ENCODE measurements at regions not wholly inside any gene's neighbourhood (a gene's known extent, or its start where the extent isn't known, plus 50 kb on each side); places are given as distances from the start of the nearest gene placed in this dataset.
"Not testable (repeated sequence)": the region's sequence is repeated elsewhere in the genome, so short reads cannot be mapped to it uniquely, and the experiment has no call there.

DNA sequence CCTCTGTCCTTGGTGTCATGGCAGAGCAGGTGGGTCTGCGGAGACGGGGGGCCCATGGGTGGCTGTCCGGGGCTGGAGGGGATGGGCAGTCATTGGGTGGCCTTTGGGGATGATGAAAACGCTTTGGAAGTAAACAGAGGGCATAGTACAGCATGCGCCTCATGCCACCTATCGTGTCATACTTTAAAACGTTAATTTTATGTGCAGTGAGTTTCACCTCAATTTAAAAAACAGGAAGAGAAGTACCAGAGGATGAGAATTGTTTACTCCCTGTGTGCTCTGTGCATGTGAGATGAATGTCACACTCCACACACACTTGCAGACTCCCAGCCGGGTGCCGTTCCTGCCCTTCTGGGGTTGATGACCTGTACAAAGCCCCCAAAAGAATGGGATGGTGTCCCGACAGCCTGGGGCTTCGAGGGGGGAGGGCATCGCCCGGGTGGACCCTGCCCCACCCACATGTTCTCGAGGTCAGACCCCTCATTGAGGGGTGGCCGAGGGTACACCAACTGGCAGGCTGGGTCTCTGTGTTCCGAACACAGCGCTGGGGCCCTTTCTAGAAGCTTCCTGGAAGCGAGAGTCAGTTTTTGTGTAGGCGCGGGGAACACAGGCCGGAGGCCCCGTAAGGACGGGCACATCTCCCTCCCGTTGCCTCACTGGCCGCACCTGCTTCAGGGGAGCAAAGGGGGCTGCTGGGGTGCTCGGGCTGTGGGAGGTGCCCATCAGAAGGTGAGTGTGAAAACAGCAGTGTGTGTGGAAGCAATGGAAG lies 153.2 kb downstream of the LAT start:
- not testable (repeated sequence) for H3K27me3 ChIP-seq (replicated peaks; ENCODE audit: control insufficient read depth, insufficient read depth, low read length, poor library complexity, severe bottlenecking); H3K4me1 ChIP-seq (ENCODE audit: control insufficient read depth, insufficient read depth, low read length, poor library complexity, severe bottlenecking); H3K36me3 ChIP-seq (ENCODE audit: control insufficient read depth, insufficient read depth, low read length); H3K4me3 ChIP-seq (ENCODE audit: insufficient read depth, low read depth, low read length, poor library complexity, severe bottlenecking); H3K27ac ChIP-seq (ENCODE audit: insufficient read depth, low read length, poor library complexity, severe bottlenecking); DNase-seq; H3K9me3 ChIP-seq (ENCODE audit: control insufficient read depth, low read length)

DNA sequence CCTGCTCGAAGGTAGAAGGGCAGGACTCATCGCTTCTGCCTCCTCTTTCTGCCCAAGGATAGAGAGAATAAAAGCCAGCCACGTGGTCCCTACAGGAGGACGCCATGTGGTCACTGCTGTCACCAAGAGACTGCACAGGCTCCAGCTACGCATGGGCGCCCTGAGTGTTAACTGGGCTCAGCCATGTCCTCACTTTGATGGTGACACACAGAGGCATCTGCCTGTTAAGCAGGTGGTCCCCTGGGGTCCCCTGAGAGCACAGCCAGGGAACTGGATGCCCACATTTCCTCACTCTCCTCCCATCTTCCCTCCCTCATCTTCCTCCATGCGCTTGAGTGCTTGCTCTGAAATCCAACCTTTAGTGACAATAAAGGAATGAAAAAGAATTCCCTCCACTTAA lies 152.6 kb downstream of the LAT start:
- H3K9me3 ChIP-seq (ENCODE audit: control insufficient read depth, low read length); H3K27ac ChIP-seq (ENCODE audit: insufficient read depth, low read length, poor library complexity, severe bottlenecking); H3K4me1 ChIP-seq (ENCODE audit: control insufficient read depth, insufficient read depth, low read length, poor library complexity, severe bottlenecking); DNase-seq; H3K27me3 ChIP-seq (replicated peaks; ENCODE audit: control insufficient read depth, insufficient read depth, low read length, poor library complexity, severe bottlenecking); H3K4me3 ChIP-seq (ENCODE audit: insufficient read depth, low read depth, low read length, poor library complexity, severe bottlenecking); H3K36me3 ChIP-seq (ENCODE audit: control insufficient read depth, insufficient read depth, low read length): not testable (repeated sequence)

DNA sequence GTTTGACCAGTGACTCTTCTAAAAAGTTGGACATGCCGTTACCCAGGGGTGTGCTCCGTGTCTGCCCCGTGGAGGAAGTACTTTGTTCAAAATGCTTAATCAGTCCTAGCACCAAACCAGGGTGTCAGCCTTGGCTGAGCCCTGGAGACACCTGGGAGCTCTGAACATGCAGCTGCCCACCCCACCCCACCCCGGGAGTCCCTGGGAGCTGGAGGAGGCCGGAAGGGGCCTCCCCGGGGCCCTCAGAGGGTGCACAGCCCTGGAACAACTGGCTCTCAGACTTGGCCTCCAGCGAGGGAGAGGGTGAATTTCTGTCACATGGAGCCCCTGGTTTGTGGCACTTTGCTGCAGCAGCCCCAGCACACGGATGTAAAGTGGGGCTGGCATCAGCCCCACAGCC lies 152.1 kb downstream of the LAT start:
- H3K27me3 ChIP-seq (replicated peaks; ENCODE audit: control insufficient read depth, insufficient read depth, low read length, poor library complexity, severe bottlenecking); DNase-seq; H3K27ac ChIP-seq (ENCODE audit: insufficient read depth, low read length, poor library complexity, severe bottlenecking); H3K4me3 ChIP-seq (ENCODE audit: insufficient read depth, low read depth, low read length, poor library complexity, severe bottlenecking); H3K36me3 ChIP-seq (ENCODE audit: control insufficient read depth, insufficient read depth, low read length); H3K9me3 ChIP-seq (ENCODE audit: control insufficient read depth, low read length); H3K4me1 ChIP-seq (ENCODE audit: control insufficient read depth, insufficient read depth, low read length, poor library complexity, severe bottlenecking): not testable (repeated sequence)

DNA sequence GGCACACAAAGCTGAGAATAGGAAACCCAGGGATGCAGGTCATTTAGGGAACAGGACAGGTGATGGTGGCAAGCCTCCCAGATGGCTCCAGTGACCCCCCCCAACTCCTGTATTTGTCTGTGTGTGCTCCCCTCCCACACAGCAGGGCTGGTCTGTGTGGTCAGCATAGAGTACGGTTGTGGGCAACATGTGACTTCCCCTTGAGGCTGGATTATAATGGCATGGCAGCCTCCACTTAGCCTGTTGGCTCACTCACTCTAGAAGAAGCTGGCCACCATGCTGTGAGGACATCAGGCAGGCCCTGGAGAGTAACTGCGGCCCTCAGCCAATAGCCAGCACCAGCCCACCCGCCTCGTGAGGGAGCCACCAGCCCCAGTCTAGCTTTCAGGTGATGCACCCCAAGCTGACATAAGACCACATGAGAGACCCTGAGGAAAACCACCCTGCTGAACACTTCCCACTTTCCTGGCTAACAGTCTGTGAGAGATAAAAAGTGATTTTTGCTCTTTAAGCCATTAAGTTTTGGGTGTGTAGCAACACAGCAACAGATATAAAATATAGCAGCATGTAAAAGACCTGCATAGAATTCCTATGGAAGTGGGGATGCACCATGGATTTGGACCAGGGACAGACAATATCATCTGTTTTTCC lies 151.3 kb downstream of the LAT start:
- not testable (repeated sequence) for H3K4me1 ChIP-seq (ENCODE audit: control insufficient read depth, insufficient read depth, low read length, poor library complexity, severe bottlenecking); H3K27me3 ChIP-seq (replicated peaks; ENCODE audit: control insufficient read depth, insufficient read depth, low read length, poor library complexity, severe bottlenecking); H3K36me3 ChIP-seq (ENCODE audit: control insufficient read depth, insufficient read depth, low read length); H3K27ac ChIP-seq (ENCODE audit: insufficient read depth, low read length, poor library complexity, severe bottlenecking); DNase-seq; H3K9me3 ChIP-seq (ENCODE audit: control insufficient read depth, low read length); H3K4me3 ChIP-seq (ENCODE audit: insufficient read depth, low read depth, low read length, poor library complexity, severe bottlenecking)

DNA sequence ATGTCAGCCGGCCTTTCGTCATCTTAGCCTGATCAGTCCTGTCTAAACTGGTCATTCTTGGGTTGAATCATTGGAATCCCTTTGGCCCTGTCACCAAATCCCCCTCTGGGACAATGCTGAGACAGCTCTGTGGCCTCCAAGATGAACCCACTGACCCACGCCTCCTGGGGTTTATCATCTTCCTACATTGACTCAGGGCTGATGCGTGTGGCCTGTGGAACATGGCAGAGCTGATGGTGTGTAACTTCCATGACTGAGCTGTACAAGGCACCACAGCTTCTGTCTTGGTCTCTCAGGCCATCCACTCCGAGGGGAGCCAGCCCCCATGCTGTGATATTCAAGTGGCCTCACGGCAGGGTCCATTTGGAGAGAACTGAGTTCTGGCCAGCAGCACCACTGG lies 150.2 kb downstream of the LAT start:
- H3K9me3 ChIP-seq (ENCODE audit: control insufficient read depth, low read length): not testable (repeated sequence)

DNA sequence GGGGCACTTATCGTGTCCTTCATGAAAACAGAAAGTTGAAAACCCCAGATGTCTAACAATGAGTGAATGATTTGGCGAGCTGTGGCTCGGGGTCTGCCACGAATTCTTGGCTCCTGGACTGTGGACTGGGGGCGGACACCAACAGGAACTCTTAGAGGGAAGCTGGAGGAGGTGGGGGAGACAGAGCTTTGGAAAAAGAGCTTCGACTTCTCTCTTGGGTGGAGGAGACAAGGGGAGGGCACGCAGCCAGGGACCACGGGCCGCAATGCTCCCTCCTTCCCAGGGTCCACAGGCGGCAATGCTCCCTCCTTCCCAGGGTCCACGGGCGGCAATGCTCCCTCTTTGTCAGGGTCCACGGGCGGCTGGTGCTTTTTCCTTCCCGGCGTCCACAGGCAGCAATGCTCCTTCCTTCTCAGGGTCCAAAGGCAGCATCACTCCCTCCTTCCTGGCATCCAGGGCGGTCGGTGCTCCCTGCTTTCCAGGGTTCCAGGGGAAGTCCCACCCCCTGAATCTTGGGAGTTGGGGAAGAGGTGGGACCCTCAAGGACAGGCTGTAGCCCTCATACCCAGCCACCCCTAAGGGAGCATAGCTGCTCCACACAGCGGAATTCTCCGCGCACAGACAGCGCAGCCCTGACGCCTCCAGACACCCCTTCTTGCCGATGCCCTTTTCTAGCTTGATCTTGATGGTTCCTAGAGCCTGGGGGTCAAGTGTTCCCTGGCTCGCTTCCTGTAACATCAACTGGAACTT lies 149.0 kb downstream of the LAT start:
- H3K4me3 ChIP-seq (ENCODE audit: insufficient read depth, low read depth, low read length, poor library complexity, severe bottlenecking); H3K36me3 ChIP-seq (ENCODE audit: control insufficient read depth, insufficient read depth, low read length); H3K9me3 ChIP-seq (ENCODE audit: control insufficient read depth, low read length); H3K27ac ChIP-seq (ENCODE audit: insufficient read depth, low read length, poor library complexity, severe bottlenecking); H3K4me1 ChIP-seq (ENCODE audit: control insufficient read depth, insufficient read depth, low read length, poor library complexity, severe bottlenecking); H3K27me3 ChIP-seq (replicated peaks; ENCODE audit: control insufficient read depth, insufficient read depth, low read length, poor library complexity, severe bottlenecking); DNase-seq: not testable (repeated sequence)

More for the DNA sequence above, 150.2 kb downstream of the LAT start:
- not testable (repeated sequence) for H3K4me3 ChIP-seq (ENCODE audit: insufficient read depth, low read depth, low read length, poor library complexity, severe bottlenecking); H3K4me1 ChIP-seq (ENCODE audit: control insufficient read depth, insufficient read depth, low read length, poor library complexity, severe bottlenecking); H3K27me3 ChIP-seq (replicated peaks; ENCODE audit: control insufficient read depth, insufficient read depth, low read length, poor library complexity, severe bottlenecking); H3K27ac ChIP-seq (ENCODE audit: insufficient read depth, low read length, poor library complexity, severe bottlenecking); DNase-seq; H3K36me3 ChIP-seq (ENCODE audit: control insufficient read depth, insufficient read depth, low read length)

DNA sequence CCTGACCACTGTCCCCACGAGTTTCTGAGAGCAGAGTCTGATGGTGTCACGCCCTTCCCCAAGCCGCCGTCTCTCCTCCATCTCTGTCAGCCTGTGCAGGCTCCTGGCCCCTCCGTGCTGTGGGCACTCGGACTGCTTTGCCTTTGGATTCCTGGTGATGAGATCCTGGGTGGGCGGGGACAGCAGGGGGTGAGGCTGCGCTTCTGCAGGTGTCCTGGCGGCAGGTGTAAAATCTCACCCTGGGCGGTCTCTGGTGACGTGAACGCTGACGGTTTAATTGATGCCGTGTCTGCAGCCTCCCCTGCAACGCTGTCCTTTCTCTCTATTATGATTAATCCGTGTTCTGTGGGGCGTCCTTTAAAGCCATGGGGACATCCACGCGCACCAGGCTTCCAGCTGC lies 148.0 kb downstream of the LAT start:
- not testable (repeated sequence) for H3K9me3 ChIP-seq (ENCODE audit: control insufficient read depth, low read length); DNase-seq

DNA sequence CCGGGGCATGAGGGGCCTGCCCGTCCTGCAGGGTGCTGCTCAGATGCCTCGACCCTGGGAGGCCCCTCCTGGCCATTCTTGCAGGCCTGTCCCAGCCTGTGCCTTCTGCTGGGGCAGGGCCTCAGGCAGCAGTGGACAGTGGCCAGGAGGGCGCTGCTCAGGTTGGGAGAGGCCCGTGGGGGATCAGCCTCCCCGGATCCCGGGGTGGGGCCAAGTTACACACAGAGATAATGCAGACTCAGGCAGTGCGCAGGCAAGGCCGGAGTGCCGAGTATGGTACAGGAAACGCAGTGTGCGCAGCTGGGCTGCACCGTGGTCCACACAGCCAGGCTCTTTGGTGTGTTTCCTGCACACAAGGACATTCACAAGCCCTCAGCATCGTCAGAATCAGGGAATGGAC lies 147.6 kb downstream of the LAT start:
- H3K36me3 ChIP-seq (ENCODE audit: control insufficient read depth, insufficient read depth, low read length); H3K4me1 ChIP-seq (ENCODE audit: control insufficient read depth, insufficient read depth, low read length, poor library complexity, severe bottlenecking); DNase-seq; H3K9me3 ChIP-seq (ENCODE audit: control insufficient read depth, low read length); H3K4me3 ChIP-seq (ENCODE audit: insufficient read depth, low read depth, low read length, poor library complexity, severe bottlenecking); H3K27me3 ChIP-seq (replicated peaks; ENCODE audit: control insufficient read depth, insufficient read depth, low read length, poor library complexity, severe bottlenecking); H3K27ac ChIP-seq (ENCODE audit: insufficient read depth, low read length, poor library complexity, severe bottlenecking): not testable (repeated sequence)

More for the DNA sequence above, 148.0 kb downstream of the LAT start:
- H3K27ac ChIP-seq (ENCODE audit: insufficient read depth, low read length, poor library complexity, severe bottlenecking); H3K36me3 ChIP-seq (ENCODE audit: control insufficient read depth, insufficient read depth, low read length); H3K4me3 ChIP-seq (ENCODE audit: insufficient read depth, low read depth, low read length, poor library complexity, severe bottlenecking); H3K27me3 ChIP-seq (replicated peaks; ENCODE audit: control insufficient read depth, insufficient read depth, low read length, poor library complexity, severe bottlenecking); H3K4me1 ChIP-seq (ENCODE audit: control insufficient read depth, insufficient read depth, low read length, poor library complexity, severe bottlenecking): not testable (repeated sequence)

DNA sequence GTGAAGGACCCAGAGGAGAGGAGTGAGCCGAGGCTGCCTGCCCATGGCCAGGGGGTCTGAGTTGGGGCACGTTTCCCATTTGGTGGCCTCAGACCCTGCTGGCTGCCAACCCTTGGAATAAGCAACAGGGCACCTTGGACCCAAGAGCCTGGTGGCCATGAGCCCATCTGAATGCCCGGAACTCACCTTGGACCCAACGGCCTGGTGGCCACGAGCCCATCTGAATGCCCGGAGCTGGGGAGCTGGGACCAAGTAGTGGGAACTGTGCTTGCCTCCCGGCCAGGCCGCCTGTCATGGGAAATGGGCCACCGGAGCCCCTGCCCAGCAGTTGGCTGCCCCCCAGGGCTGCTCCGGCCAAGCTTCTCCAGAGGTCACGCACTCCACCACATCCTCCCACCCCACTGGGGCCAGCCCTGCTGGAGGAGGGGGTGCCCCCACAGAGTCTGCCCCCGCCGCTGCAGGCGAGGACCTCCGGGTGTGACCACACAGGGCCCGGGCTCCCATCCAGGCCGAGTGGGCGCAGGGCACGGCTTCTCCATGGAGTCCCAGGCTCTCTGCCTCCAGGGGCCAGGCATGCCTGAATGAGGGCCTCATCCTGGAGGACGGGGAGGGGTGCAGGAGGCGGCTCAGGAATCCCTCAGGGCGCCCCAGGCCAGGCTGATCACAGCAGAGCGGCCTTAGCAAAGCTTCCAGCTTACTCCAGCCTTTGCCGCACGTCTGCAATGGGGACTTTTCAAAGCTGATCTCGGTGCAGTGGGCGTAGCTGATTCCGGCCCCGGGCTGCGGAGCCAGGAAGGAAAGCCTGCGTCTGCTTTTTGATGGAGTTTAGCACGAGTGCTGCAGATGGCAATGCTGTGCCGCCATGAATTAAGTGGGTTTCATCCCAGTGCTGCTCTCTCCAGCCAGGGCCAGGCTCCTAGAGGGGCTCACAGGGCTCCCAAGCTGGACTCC lies 146.3 kb downstream of the LAT start:
- H3K4me3 ChIP-seq (ENCODE audit: insufficient read depth, low read depth, low read length, poor library complexity, severe bottlenecking); DNase-seq; H3K9me3 ChIP-seq (ENCODE audit: control insufficient read depth, low read length); H3K27me3 ChIP-seq (replicated peaks; ENCODE audit: control insufficient read depth, insufficient read depth, low read length, poor library complexity, severe bottlenecking); H3K4me1 ChIP-seq (ENCODE audit: control insufficient read depth, insufficient read depth, low read length, poor library complexity, severe bottlenecking); H3K36me3 ChIP-seq (ENCODE audit: control insufficient read depth, insufficient read depth, low read length); H3K27ac ChIP-seq (ENCODE audit: insufficient read depth, low read length, poor library complexity, severe bottlenecking): not testable (repeated sequence)
